OCI-LY3 (cell line): ENCODE measurements at regions not wholly inside any gene's neighbourhood (a gene's known extent, or its start where the extent isn't known, plus 50 kb on each side); places are given as distances from the start of the nearest gene placed in this dataset.

Experiments
- EZH2phosphoT487 ChIP-seq: fragments of 200-600 bp; shearing (Covaris generic); IDR thresholded peaks from 2 replicates; pipeline ENCODE4 v1.6.1; 2018; ENCODE audit warnings: antibody characterized with exemption, mixed run types, low read depth
- TF ChIP-seq, protein P1 (sequence below): fragments of 200-600, 300-600 bp; sonication (generic); IDR thresholded peaks from 2 replicates; pipeline ENCODE4 v1.5.1; 2014; ENCODE audit warnings: antibody characterized with exemption, low read length, low read depth

DNA sequence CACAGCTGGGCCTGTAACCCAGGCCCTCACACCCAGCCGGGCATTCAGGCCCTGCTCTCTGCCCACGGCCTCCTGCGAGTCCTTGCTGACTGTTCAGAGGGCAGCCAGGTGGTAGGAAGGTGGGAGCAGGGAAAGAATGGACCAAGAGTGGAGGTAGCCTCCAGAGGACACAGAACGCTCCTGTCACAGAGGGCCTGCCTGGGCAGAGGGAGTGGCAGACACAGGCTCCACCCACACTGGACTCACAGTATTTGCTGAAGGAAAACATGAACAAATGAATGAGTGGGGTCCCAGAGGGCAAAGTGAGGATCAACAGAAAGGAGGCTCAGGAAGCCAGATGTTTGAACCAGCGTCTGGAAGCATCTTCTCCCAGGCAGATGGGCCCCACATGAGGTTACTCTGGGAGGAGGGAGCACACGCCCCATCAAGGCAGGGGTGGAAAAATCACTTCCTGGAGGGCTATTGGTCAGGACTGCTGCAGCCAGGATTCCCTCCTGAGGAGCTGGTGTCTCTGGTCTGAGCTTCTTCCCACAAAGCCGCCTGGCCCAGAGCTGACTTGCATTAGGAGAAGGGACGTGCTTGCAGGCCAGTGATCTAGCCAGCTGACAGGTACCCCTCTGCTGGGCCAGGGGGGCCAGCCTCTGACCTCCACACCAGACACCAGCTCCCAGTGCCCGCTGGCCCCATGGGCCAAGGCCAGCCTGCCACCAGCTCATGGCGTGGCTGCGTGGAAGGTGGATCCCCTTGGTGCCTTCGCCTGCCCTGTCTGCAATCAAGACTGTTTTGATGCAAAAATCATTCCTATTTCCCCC lies 84.0 kb downstream of the THAP12 start:
- TF ChIP-seq, protein P1, sequence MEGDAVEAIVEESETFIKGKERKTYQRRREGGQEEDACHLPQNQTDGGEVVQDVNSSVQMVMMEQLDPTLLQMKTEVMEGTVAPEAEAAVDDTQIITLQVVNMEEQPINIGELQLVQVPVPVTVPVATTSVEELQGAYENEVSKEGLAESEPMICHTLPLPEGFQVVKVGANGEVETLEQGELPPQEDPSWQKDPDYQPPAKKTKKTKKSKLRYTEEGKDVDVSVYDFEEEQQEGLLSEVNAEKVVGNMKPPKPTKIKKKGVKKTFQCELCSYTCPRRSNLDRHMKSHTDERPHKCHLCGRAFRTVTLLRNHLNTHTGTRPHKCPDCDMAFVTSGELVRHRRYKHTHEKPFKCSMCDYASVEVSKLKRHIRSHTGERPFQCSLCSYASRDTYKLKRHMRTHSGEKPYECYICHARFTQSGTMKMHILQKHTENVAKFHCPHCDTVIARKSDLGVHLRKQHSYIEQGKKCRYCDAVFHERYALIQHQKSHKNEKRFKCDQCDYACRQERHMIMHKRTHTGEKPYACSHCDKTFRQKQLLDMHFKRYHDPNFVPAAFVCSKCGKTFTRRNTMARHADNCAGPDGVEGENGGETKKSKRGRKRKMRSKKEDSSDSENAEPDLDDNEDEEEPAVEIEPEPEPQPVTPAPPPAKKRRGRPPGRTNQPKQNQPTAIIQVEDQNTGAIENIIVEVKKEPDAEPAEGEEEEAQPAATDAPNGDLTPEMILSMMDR, result no peak
- TF ChIP-seq EZH2phosphoT487, result no peak
